Femur (tissue), 1 donor: ENCODE measurements at regions not wholly inside any gene's neighbourhood (a gene's known extent, or its start where the extent isn't known, plus 50 kb on each side); places are given as distances from the start of the nearest gene placed in this dataset.

Experiments used
- DNase-seq: peaks from one replicate; pipeline ENCODE4 v3.0.0-alpha.2; 2017

- no peak for DNase-seq
Measured at GRCh38 chr4:130203571-130203970, 1107.6 kb downstream of the C4orf33 start.

DNA sequence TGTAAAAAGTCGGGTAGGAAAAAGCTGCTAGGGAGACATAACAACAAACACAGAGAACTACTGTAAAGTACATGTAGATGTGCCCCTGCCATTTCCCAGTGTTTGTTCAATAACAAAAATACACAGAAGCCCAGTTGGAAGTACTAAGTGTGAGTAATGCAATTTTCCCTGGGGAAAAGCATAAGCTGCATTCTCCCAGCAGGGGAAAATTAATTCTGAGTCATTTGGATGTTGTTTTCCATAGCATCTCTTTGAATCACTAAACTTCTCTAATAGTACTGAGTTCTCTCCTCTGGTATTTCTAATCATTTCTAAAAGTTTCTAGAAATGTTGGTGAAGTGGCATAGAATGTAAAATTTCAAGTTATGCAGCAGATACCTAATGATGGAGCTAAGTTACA, 1114.9 kb downstream of the C4orf33 start:
- DNase-seq = no peak

DNA sequence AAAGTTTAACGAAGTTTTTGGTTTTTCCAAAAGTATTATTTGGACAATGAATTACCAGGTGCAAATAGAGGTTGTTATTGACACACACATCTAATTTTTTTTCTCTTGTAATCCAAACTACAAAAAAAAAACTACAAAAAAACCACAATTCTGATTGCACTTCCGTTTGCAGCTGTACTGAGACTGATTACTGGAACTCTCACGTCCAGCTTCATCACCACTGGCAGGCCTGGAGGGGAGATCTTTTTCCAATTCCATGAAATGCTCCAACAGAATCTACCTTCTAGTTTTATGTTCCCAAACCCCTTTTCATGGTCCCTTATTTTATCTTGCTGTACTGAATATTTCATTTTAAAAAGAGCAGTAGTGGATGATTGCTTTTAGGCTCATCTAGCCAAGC, 1118.3 kb downstream of the C4orf33 start:
- no peak for DNase-seq

DNA sequence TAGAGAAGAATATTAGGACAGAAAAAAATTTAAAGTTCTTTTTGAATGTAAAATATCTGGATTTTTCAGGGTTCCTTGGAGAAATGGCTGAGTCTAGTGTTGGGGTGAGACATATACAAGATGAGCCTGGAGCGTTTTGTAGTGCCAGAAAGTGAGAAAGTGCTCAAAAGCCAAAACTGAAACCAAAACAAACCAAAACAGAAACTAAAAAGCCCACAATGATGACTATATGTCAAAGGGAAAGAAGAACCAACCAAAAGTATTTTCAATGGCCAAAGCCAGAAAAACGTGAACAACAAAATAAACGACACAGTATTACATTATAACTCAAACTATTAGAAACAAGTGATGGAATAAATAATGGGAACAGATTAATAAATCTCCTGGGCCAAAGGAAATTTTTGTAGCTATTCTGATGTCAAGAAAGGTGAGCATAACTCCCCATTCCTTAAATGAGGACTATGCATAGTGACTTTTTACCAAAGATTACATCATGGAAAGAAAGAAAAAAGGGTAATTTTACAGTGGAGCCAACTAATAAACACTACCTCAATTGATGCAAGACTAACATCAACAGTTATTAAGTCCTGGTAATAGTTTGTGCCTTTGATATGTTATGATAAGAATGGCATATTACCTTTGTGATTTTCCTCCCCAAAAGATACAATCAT, 1137.6 kb downstream of the C4orf33 start:
- DNase-seq = no peak

DNA sequence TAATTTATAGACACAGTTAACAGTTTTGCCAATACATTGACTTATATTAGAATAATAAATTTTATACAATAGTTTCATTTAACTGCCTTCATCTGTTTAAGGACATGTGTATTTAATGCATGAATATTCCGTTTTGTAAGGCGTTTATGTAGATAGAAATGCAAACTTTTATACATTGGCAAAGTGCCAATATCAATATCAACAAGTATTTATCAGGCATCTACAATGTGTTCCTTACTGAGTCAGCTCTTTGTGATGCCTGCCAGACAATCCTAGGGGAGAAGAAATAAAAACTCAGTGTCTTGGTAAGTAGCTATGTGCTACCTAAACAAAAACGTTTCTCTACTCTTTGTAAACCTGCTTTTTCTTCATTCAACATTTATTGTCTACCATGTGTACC, 1142.2 kb downstream of the C4orf33 start:
- DNase-seq = no peak

GRCh38 chr4:130249002-130249401, 1153.0 kb downstream of the C4orf33 start:
- DNase-seq = no peak

DNA sequence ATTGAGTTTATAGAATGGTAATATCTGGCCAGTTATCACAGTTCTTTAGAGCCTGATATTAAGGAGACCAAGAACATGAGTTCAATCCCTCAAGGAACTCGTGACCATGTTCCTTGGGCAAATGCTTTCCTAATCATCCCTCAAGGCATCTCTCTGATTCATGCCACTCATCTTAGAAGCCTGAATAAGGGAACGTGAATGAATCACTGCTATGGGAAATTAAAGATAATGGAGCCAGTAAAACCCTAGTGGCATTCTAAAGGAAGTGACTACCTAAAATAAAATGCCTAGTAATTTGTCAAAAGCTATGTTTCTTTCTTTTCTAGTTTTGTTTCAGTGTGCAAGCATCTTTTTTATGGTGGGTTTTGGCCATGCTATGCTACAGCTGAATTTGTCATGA, 1161.3 kb downstream of the C4orf33 start:
- DNase-seq = no peak

DNA sequence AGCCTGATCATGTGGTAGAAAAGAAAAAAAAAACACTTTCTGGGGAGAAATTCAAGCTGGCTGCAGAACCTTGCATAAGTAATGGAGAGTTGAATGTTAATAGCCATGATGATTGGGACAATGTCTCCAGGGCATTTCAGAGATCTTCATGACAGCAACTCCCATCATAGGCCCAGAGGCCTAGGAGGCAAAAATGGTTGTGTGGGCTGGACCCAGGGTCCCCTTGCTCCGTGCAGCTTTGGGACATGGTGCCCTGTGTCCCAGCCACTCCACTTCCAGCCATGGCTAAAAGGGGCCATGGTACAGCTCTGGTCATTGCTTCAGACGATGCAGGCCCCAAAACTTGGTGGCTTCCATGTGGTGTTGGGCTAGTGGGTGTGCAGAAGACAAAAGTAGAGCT, 1170.9 kb downstream of the C4orf33 start:
- no peak for DNase-seq

GRCh38 chr4:130288576-130288975, 1192.6 kb downstream of the C4orf33 start:
- no peak for DNase-seq

DNA sequence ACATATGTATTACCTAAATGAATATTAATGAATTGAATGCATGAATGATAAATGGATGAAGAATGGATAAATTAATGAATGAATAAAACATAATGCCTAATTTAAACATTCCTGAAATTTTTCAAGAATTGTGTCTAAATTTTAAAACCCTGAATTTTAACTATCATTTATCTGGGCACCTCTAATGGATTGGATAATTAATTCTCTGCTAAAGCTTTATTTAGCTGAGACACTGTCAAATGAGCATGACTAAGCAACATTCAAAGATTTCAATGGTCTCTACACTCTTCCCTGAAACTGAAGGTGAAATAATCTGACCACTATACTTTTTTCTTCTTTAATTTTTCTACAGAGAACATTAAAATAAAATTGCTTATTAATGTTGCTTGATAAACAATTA, 1197.7 kb downstream of the C4orf33 start:
- no peak for DNase-seq

DNA sequence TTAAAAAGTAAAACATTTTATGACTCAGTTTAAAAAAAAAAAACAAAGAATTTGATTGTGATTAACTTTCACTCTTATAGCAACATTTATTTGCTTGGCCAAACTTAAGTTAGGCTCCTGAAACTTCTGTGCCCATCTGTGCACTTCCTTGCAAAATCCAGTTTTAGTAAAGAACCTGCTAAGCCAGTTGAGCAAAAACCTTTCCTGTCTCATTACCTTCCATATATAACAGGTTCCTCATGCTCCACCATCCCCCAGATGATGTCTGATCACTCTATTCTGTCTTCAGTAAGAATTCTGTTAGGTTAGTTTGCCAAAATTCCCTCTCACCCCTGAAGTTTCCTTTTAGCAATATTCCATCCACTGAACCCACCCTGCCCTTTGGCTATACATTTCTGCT, 1200.5 kb downstream of the C4orf33 start:
- DNase-seq = no peak

DNA sequence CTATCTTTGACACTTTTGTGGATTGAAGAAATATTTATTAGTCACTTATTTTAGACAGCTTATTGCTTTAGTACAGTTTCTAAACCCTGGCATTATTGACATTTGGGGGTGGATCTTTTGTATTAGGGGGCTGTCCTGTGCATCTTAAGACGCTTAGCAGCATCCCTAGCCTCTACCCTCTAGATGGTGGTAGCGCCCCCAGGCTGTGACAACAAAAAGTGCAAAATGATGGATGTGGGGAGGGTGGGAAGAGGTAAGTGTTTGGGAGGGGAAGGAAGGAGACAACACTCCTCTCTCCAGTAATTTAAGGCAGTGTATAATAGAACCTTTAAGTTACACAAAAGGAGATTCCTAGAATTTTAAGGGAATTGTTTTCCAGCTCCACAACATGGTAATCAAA, 1210.6 kb downstream of the C4orf33 start:
- DNase-seq = no peak

- no peak for DNase-seq
Measured at GRCh38 chr4:130309221-130309620, 1213.3 kb downstream of the C4orf33 start.

GRCh38 chr4:130322439-130322838, 1226.5 kb downstream of the C4orf33 start:
- no peak for DNase-seq

- DNase-seq = no peak
Measured at GRCh38 chr4:130329036-130329435, 1233.1 kb downstream of the C4orf33 start.

DNA sequence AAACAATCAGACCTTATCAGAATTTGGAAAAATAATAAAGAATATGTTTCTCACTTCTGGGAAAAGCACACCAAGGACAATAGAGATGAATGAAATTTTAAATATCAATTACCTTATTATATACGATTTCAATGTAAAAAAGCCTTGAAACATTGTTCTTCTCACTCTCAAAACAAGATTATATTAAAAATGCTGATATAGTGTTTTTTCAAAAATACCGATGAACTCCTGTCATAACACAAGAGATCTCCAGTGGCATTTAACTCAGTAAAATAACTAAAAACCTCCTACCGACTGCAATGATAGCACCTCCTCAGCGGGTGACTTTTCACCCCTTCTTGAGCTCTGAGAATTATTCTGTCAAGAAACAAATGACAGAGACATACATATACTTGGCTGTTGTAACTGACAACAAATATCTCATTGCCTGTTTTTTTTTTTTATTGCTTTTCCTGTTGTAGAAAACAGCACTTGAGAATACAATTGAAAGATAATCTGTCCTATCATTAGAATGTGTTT, 1237.3 kb downstream of the C4orf33 start:
- no peak for DNase-seq

GRCh38 chr4:130335417-130336194, 1239.7 kb downstream of the C4orf33 start:
- no peak for DNase-seq

GRCh38 chr4:130336585-130337217, 1240.7 kb downstream of the C4orf33 start:
- DNase-seq = no peak

- no peak for DNase-seq
Measured at GRCh38 chr4:130338851-130339250, 1242.9 kb downstream of the C4orf33 start.

- DNase-seq = no peak
Measured at GRCh38 chr4:130349745-130350144, 1253.8 kb downstream of the C4orf33 start.

- no peak for DNase-seq
Measured at GRCh38 chr4:130356873-130357272, 1260.9 kb downstream of the C4orf33 start.

- no peak for DNase-seq
Measured at GRCh38 chr4:130359542-130359941, 1263.6 kb downstream of the C4orf33 start.

DNA sequence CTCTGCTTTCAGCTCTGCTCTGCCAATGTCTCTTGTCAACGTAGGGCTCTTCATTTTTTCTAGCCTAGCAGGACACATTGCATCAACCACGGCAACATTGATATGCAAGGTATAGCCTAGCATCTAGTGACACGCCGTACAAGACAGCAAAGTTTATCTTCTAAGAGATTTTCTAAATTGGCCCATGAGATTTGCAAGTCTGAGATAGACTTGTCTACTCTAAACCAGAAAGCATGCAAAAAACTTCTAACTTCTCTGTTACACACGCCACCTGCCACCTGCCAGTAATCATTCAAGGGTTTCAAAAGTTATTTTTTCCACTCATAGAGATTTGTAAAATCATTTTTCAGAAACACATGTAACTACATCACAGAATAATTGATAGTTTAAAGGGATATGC, 1265.7 kb downstream of the C4orf33 start:
- no peak for DNase-seq

DNA sequence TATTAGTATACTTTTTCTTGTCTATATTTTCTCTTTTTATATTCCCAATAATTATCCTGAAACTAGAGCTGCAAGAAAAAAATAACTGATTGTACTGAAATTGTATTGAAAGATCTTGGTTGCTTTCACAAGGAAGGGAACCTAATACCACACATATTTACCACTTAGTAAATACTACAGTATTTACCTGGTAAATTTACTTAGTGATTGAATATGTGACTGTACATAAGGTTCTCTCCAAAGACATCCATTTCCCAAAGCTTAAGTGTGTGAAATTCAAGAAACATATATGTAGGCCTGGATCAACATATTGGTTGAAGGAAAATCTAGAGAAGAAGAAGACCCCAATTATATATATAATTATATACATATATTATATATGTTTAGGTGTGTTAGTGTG, 1272.7 kb downstream of the C4orf33 start:
- no peak for DNase-seq
